SKM-1 treated with dmso at 0.1 percent for 144 hours (cell line): ENCODE measurements at regions not wholly inside any gene's neighbourhood (a gene's known extent, or its start where the extent isn't known, plus 50 kb on each side); places are given as distances from the start of the nearest gene placed in this dataset.
"Not testable (repeated sequence)": the region's sequence is repeated elsewhere in the genome, so short reads cannot be mapped to it uniquely, and the experiment has no call there.

Source experiments
- DNase-seq: peaks from one replicate; lab custom pipeline; 2025; ENCODE audit not compliant: unreplicated experiment; lab: John Stamatoyannopoulos, UW

GRCh38 chr17:77533697-77534096 lies 392.9 kb downstream of the SEC14L1 start:
- not testable (repeated sequence) for DNase-seq

GRCh38 chr17:77534137-77534536 lies 393.4 kb downstream of the SEC14L1 start:
- DNase-seq, result no peak

GRCh38 chr17:77535435-77535834 lies 394.7 kb downstream of the SEC14L1 start:
- DNase-seq, result no peak

- DNase-seq, result no peak
These were observed 395.1 kb downstream of the SEC14L1 start for GRCh38 chr17:77535892-77536291.

GRCh38 chr17:77537566-77537965 lies 396.8 kb downstream of the SEC14L1 start:
- no peak for DNase-seq

- no peak for DNase-seq
These were observed 399.8 kb downstream of the SEC14L1 start for GRCh38 chr17:77540531-77540930.

GRCh38 chr17:77540975-77541374 lies 400.2 kb downstream of the SEC14L1 start:
- DNase-seq, result no peak

GRCh38 chr17:77542011-77542410 lies 401.2 kb downstream of the SEC14L1 start:
- no peak for DNase-seq

- DNase-seq, result peak; percentile 58
These were observed 402.1 kb downstream of the SEC14L1 start for GRCh38 chr17:77542551-77543490.

GRCh38 chr17:77543801-77544200 lies 403.0 kb downstream of the SEC14L1 start:
- no peak for DNase-seq

GRCh38 chr17:77544347-77545110 lies 403.8 kb downstream of the SEC14L1 start:
- DNase-seq, result no peak

- DNase-seq, result no peak
These were observed 406.0 kb downstream of the SEC14L1 start for GRCh38 chr17:77546772-77547241.

GRCh38 chr17:77548967-77549366 lies 408.2 kb downstream of the SEC14L1 start:
- DNase-seq, result peak; percentile 41

- DNase-seq, result no peak
These were observed 408.7 kb upstream of the TNRC6C start for GRCh38 chr17:77549726-77550366.

- DNase-seq, result no peak
These were observed 404.9 kb upstream of the TNRC6C start for GRCh38 chr17:77553459-77554066.

- DNase-seq, result no peak
These were observed 403.3 kb upstream of the TNRC6C start for GRCh38 chr17:77555121-77555591.

GRCh38 chr17:77555741-77556291 lies 402.7 kb upstream of the TNRC6C start:
- DNase-seq, result no peak

GRCh38 chr17:77556383-77557061 lies 402.0 kb upstream of the TNRC6C start:
- DNase-seq, result no peak

- DNase-seq, result no peak
These were observed 399.5 kb upstream of the TNRC6C start for GRCh38 chr17:77558846-77559626.
